VCaP (cell line): ENCODE measurements at regions not wholly inside any gene's neighbourhood (a gene's known extent, or its start where the extent isn't known, plus 50 kb on each side); places are given as distances from the start of the nearest gene placed in this dataset.

Source experiments
- H3K27ac ChIP-seq: fragments of 450-650 bp; 2 replicates; pipeline ENCODE4 v1.5.1; 2017
- CTCF ChIP-seq: fragments of 450-650 bp; conservative IDR thresholded peaks from 2 replicates; pipeline ENCODE4 v1.5.1; 2017; ENCODE audit warnings: mild to moderate bottlenecking, moderate library complexity

GRCh38 chr3:30963223-30963722 is 68.8 kb upstream of the GADL1 start:
- TF ChIP-seq CTCF: no peak

GRCh38 chr3:30964612-30965011 is 70.2 kb upstream of the GADL1 start:
- TF ChIP-seq CTCF: no peak
- no peak overlapping the region for H3K27ac ChIP-seq

More at GRCh38 chr3:30963223-30963722, 68.8 kb upstream of the GADL1 start:
- H3K27ac ChIP-seq: no peak overlapping the region

GRCh38 chr3:30966896-30967295 is 72.4 kb upstream of the GADL1 start:
- no peak overlapping the region for H3K27ac ChIP-seq
- TF ChIP-seq CTCF: no peak

GRCh38 chr3:30970183-30970582 is 75.7 kb upstream of the GADL1 start:
- no peak overlapping the region for H3K27ac ChIP-seq
- TF ChIP-seq CTCF: peak; percentile 71

GRCh38 chr3:30972449-30972848 is 78.0 kb upstream of the GADL1 start:
- no peak overlapping the region for H3K27ac ChIP-seq
- TF ChIP-seq CTCF: no peak

- TF ChIP-seq CTCF: no peak
- no peak overlapping the region for H3K27ac ChIP-seq
Observed at GRCh38 chr3:30974071-30974470, 79.6 kb upstream of the GADL1 start.

GRCh38 chr3:30977592-30977991 is 83.1 kb upstream of the GADL1 start:
- TF ChIP-seq CTCF: no peak
- H3K27ac ChIP-seq: no peak overlapping the region
